GM10248 (cell line): ENCODE measurements at regions not wholly inside any gene's neighbourhood (a gene's known extent, or its start where the extent isn't known, plus 50 kb on each side); places are given as distances from the start of the nearest gene placed in this dataset.

Experiments
- CTCF ChIA-PET: fragments of 300-600 bp; sonication (Branson Sonifier 250); formaldehyde crosslinking; extraction: SDS; loops from one replicate; lab custom pipeline; 2021; ENCODE audit warnings: antibody characterized with exemption; lab: Yijun Ruan, JAX
- POLR2A ChIA-PET: fragments of 350-650 bp; sonication (Branson Sonifier 250); formaldehyde crosslinking; extraction: SDS; loops from one replicate; lab custom pipeline; 2020; ENCODE audit warnings: antibody characterized with exemption; lab: Yijun Ruan, JAX
- DNase-seq: peaks from one replicate; pipeline ENCODE4 v3.0.0; 2012; ENCODE audit errors: extremely low spot score
- CTCF ChIP-seq: IDR thresholded peaks from 2 replicates; pipeline ENCODE4 v1.5.1; 2012; ENCODE audit warnings: mild to moderate bottlenecking, low read depth; ENCODE audit errors: extremely low read depth, missing control alignments, control extremely low read depth

DNA sequence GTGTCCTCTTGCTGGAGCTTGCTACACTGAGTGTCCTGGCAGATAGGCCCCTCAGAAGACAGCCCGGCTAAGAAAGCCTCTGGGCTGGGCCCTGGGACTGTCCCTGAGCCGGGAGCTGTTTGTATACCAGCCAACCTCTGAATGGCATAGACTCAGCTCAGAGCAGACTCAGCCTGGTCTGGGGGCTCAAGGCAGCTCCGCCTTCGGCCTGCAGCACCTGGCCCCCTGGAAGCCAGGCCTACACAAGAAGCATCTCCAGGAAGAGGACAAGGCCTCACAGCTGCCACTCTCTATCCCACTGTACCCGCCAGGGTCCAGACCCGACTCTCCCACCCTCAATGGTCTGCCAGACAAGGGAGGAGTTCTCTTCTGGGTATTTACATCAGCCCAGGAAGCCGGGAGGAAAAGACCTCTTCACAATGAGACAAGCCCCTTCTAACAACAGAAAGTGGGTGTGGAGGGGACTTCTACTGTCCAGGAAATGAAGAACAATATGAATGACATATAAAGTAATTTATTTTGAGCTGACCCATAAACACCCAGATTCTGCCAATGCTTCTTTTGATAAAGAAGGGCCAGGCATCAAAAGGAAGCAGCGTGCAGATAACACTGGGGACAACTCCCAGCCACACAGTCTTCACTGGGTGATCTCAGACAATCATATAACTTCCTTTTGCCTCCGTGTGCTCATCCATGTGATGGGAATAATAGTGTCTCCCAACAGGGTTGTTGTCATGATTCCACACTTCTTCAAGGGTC is 110.2 kb downstream of the TPRA1 start:
- POLR2A ChIA-PET, result no interaction called here
- CTCF ChIA-PET, result interaction anchor here (1.1 to 1.5 kb wide), 2 partner anchors 9 to 10 kb away, joined by 3 to 4 read pairs; no protein-coding TSS in a partner anchor
- TF ChIP-seq CTCF, result no peak
- DNase-seq, result no peak

- ChIA-PET CTCF (interaction anchor here (1.5 kb wide), 1 partner anchor 9 kb away, joined by 4 read pairs; no protein-coding TSS in a partner anchor), POLR2A (no interaction called here)
- no peak for TF ChIP-seq CTCF
- DNase-seq, result no peak
Observed at GRCh38 chr3:127479449-127479848, 111.1 kb downstream of the TPRA1 start.

- POLR2A ChIA-PET, result no interaction called here
- no peak for DNase-seq
- no peak for TF ChIP-seq CTCF
- CTCF ChIA-PET, result interaction anchor here (1.5 kb wide), 1 partner anchor 8 kb away, joined by 4 read pairs; no protein-coding TSS in a partner anchor
Observed at GRCh38 chr3:127478922-127479321, 111.6 kb downstream of the TPRA1 start.

GRCh38 chr3:127477396-127477795 is 113.1 kb downstream of the TPRA1 start:
- POLR2A ChIA-PET, result no interaction called here
- DNase-seq, result no peak
- CTCF ChIA-PET, result interaction anchor here (1.3 kb wide), 1 partner anchor 22 kb away, joined by 4 read pairs; no protein-coding TSS in a partner anchor
- TF ChIP-seq CTCF, result no peak

DNA sequence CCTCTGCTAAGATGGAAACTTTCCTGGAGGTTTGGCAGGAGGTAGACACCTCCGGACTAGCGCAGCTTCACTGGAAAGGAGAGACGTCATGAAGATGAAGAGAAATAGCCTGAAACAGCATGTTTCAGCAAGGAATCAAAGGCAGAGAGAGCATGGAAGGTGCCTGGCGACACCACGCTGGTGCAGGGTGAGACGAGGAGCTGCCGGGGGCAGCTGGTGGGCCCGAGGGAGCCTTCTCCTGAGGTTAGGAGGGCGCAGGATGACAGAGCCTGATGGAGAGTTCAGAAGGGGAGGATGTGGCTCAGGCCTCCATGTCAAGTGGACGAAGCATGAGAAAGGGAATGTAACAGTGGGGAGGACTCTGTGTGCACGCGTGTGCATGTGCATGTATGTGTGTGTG is 113.6 kb downstream of the TPRA1 start:
- no peak for TF ChIP-seq CTCF
- POLR2A ChIA-PET, result no interaction called here
- DNase-seq, result no peak
- CTCF ChIA-PET, result interaction anchor here (1.3 kb wide), 1 partner anchor 21 kb away, joined by 4 read pairs; no protein-coding TSS in a partner anchor

- DNase-seq, result no peak
- TF ChIP-seq CTCF, result no peak
- CTCF ChIA-PET, result interaction anchor here (0.8 to 0.9 kb wide), 2 partner anchors 8 to 12 kb away, joined by 3 to 4 read pairs; no protein-coding TSS in a partner anchor
- POLR2A ChIA-PET, result no interaction called here
Observed at GRCh38 chr3:127475975-127476705, 114.4 kb downstream of the TPRA1 start.
